Natural killer cell treated with Interleukin-12 subunit alpha and Interleukin-12 subunit beta and Interleukin-15 and Interleukin-18, amount 100 ng/mL, for 72 hours (primary cell): ENCODE measurements at regions not wholly inside any gene's neighbourhood (a gene's known extent, or its start where the extent isn't known, plus 50 kb on each side); places are given as distances from the start of the nearest gene placed in this dataset.

ENCODE experiments used
- ATAC-seq, 2 donors: fragments of 150-1000 bp; cut with Tn5 transposase in 1 of 2; sonication (Bioruptor Pico), chemical (Tn5 transposase) in 1 of 2; 2 replicates each; pipeline ENCODE4 v1.10.0; 2021
- DNase-seq: peaks from one replicate; pipeline ENCODE4 v3.0.0; 2022; ENCODE audit warnings: low spot score
- H3K27ac Mint-ChIP-seq, 2 donors: 1 replicate in 1 of 2; 2 replicates in 1 of 2; pipeline ENCODE4 v1.8.0; 2022; ENCODE audit warnings: mixed read lengths in 2 of 2, mild to moderate bottlenecking in 1 of 2, moderate library complexity in 1 of 2
- H3K27me3 Mint-ChIP-seq, 2 donors: 1 replicate in 1 of 2; 2 replicates in 1 of 2; pipeline ENCODE4 v1.8.0; 2022; ENCODE audit warnings: mixed read lengths in 2 of 2
- H3K36me3 Mint-ChIP-seq: one replicate; pipeline ENCODE4 v1.8.0; 2022; ENCODE audit warnings: mixed read lengths
- H3K4me1 Mint-ChIP-seq, 2 donors: 1 replicate in 1 of 2; 2 replicates in 1 of 2; pipeline ENCODE4 v1.8.0; 2022; ENCODE audit warnings: low read depth in 2 of 2, mixed read lengths in 2 of 2, mild to moderate bottlenecking in 1 of 2
- H3K4me3 Mint-ChIP-seq: one replicate; pipeline ENCODE4 v1.8.0; 2022; ENCODE audit warnings: mixed read lengths
- H3K9me3 Mint-ChIP-seq: 2 replicates; pipeline ENCODE4 v1.8.0; 2022; ENCODE audit warnings: mixed read lengths

GRCh38 chr12:90079529-90080210 lies 371.0 kb upstream of the ATP2B1 start:
- ATAC-seq (no peak), DNase-seq (no peak)
- H3K36me3 Mint-ChIP-seq = no peaks in the 10 kb centered on the region
- peaks cover 3 to 5% of the 10 kb centered on the region in 2 donors for H3K4me1 Mint-ChIP-seq
- no peak overlapping the region for H3K27ac Mint-ChIP-seq
- peaks cover 2% of the 10 kb centered on the region for H3K9me3 Mint-ChIP-seq
- H3K4me3 Mint-ChIP-seq = no peak overlapping the region
- H3K27me3 Mint-ChIP-seq = peaks cover 9 to 14% of the 10 kb centered on the region in 2 donors

- Mint-ChIP-seq H3K36me3 (peaks cover 2% of the 10 kb centered on the region), H3K27me3 (peaks cover 12 to 20% of the 10 kb centered on the region in 2 donors)
Observed at GRCh38 chr12:90078344-90078743, 369.7 kb upstream of the ATP2B1 start.

GRCh38 chr12:90077756-90078155 lies 369.1 kb upstream of the ATP2B1 start:
- no peak for ATAC-seq
- H3K4me3 Mint-ChIP-seq = no peak overlapping the region
- no peak for DNase-seq
- H3K9me3 Mint-ChIP-seq = peaks cover 2% of the 10 kb centered on the region
- peaks cover 4% of the 10 kb centered on the region for H3K36me3 Mint-ChIP-seq
- no peak overlapping the region for H3K27ac Mint-ChIP-seq
- H3K4me1 Mint-ChIP-seq = peaks cover 3 to 5% of the 10 kb centered on the region in 2 donors
- H3K27me3 Mint-ChIP-seq = peaks cover 14 to 26% of the 10 kb centered on the region in 2 donors

More at GRCh38 chr12:90078344-90078743, 369.7 kb upstream of the ATP2B1 start:
- peaks cover 2% of the 10 kb centered on the region for H3K9me3 Mint-ChIP-seq
- peaks cover 3 to 5% of the 10 kb centered on the region in 2 donors for H3K4me1 Mint-ChIP-seq
- no peak overlapping the region for H3K27ac Mint-ChIP-seq
- no peak overlapping the region for H3K4me3 Mint-ChIP-seq
- DNase-seq (no peak), ATAC-seq (no peak)

- peaks cover 17 to 31% of the 10 kb centered on the region in 2 donors for H3K27me3 Mint-ChIP-seq
- DNase-seq (no peak), ATAC-seq (no peak)
- H3K4me3 Mint-ChIP-seq = no peak overlapping the region
- no peak overlapping the region for H3K27ac Mint-ChIP-seq
- peaks cover 3 to 5% of the 10 kb centered on the region in 2 donors for H3K4me1 Mint-ChIP-seq
- peaks cover 2% of the 10 kb centered on the region for H3K9me3 Mint-ChIP-seq
- peaks cover 4% of the 10 kb centered on the region for H3K36me3 Mint-ChIP-seq
Observed at GRCh38 chr12:90076851-90077319, 368.2 kb upstream of the ATP2B1 start.

GRCh38 chr12:90075685-90076084 lies 367.0 kb upstream of the ATP2B1 start:
- peaks cover 5% of the 10 kb centered on the region for H3K36me3 Mint-ChIP-seq
- no peak for DNase-seq
- H3K27ac Mint-ChIP-seq = no peak overlapping the region
- H3K9me3 Mint-ChIP-seq = peaks cover 3% of the 10 kb centered on the region
- peaks cover 3 to 5% of the 10 kb centered on the region in 2 donors for H3K4me1 Mint-ChIP-seq
- ATAC-seq = no peak
- peaks cover 22 to 35% of the 10 kb centered on the region in 2 donors for H3K27me3 Mint-ChIP-seq
- H3K4me3 Mint-ChIP-seq = no peak overlapping the region

GRCh38 chr12:90074086-90074485 lies 365.4 kb upstream of the ATP2B1 start:
- ATAC-seq = no peak
- peaks cover 24 to 42% of the 10 kb centered on the region in 2 donors for H3K27me3 Mint-ChIP-seq

GRCh38 chr12:90071996-90072395 lies 363.4 kb upstream of the ATP2B1 start:
- peaks cover 21 to 47% of the 10 kb centered on the region in 2 donors for H3K27me3 Mint-ChIP-seq
- H3K4me3 Mint-ChIP-seq = no peak overlapping the region
- ATAC-seq (no peak), DNase-seq (no peak)
- H3K36me3 Mint-ChIP-seq = peaks cover 8% of the 10 kb centered on the region
- H3K9me3 Mint-ChIP-seq = peaks cover 5% of the 10 kb centered on the region
- H3K27ac Mint-ChIP-seq = no peak overlapping the region
- peaks cover 3% of the 10 kb centered on the region in 2 donors for H3K4me1 Mint-ChIP-seq

More at GRCh38 chr12:90074086-90074485, 365.4 kb upstream of the ATP2B1 start:
- Mint-ChIP-seq H3K4me1 (peaks cover 3 to 5% of the 10 kb centered on the region in 2 donors), H3K36me3 (peaks cover 8% of the 10 kb centered on the region), H3K9me3 (peaks cover 5% of the 10 kb centered on the region), H3K4me3 (no peak overlapping the region), H3K27ac (no peak overlapping the region)
- DNase-seq = no peak

- ATAC-seq (no peak), DNase-seq (no peak)
- H3K36me3 Mint-ChIP-seq = peaks cover 8% of the 10 kb centered on the region
- H3K4me1 Mint-ChIP-seq = peaks cover 0 to 5% of the 10 kb centered on the region in 2 donors
- no peak overlapping the region for H3K27ac Mint-ChIP-seq
- peaks cover 18 to 43% of the 10 kb centered on the region in 2 donors for H3K27me3 Mint-ChIP-seq
- H3K4me3 Mint-ChIP-seq = no peak overlapping the region
- peaks cover 3% of the 10 kb centered on the region for H3K9me3 Mint-ChIP-seq
Observed at GRCh38 chr12:90069711-90070110, 361.1 kb upstream of the ATP2B1 start.

- peaks cover 3% of the 10 kb centered on the region for H3K9me3 Mint-ChIP-seq
- peaks cover 4% of the 10 kb centered on the region for H3K36me3 Mint-ChIP-seq
- ATAC-seq = no peak
Observed at GRCh38 chr12:90067791-90068190, 359.2 kb upstream of the ATP2B1 start.

GRCh38 chr12:90064852-90065801 lies 356.5 kb upstream of the ATP2B1 start:
- no peak overlapping the region for H3K4me3 Mint-ChIP-seq
- H3K27me3 Mint-ChIP-seq = peaks cover 0 to 8% of the 10 kb centered on the region in 2 donors
- H3K9me3 Mint-ChIP-seq = no peaks in the 10 kb centered on the region
- no peaks in the 10 kb centered on the region for H3K36me3 Mint-ChIP-seq
- H3K27ac Mint-ChIP-seq = no peak overlapping the region
- ATAC-seq (peak in 1 of 2 donors; percentile 49), DNase-seq (no peak)
- H3K4me1 Mint-ChIP-seq = peaks cover 0 to 5% of the 10 kb centered on the region in 2 donors

More at GRCh38 chr12:90067791-90068190, 359.2 kb upstream of the ATP2B1 start:
- H3K4me1 Mint-ChIP-seq = peaks cover 0 to 5% of the 10 kb centered on the region in 2 donors
- DNase-seq = no peak
- no peak overlapping the region for H3K27ac Mint-ChIP-seq
- no peak overlapping the region for H3K4me3 Mint-ChIP-seq
- H3K27me3 Mint-ChIP-seq = peaks cover 14 to 31% of the 10 kb centered on the region in 2 donors

- H3K4me3 Mint-ChIP-seq = no peak overlapping the region
- H3K4me1 Mint-ChIP-seq = peaks cover 0 to 5% of the 10 kb centered on the region in 2 donors
- no peak for ATAC-seq
- no peak overlapping the region for H3K27ac Mint-ChIP-seq
- DNase-seq = no peak
- H3K27me3 Mint-ChIP-seq = peaks cover 0 to 7% of the 10 kb centered on the region in 2 donors
- no peaks in the 10 kb centered on the region for H3K9me3 Mint-ChIP-seq
- H3K36me3 Mint-ChIP-seq = no peaks in the 10 kb centered on the region
Observed at GRCh38 chr12:90062799-90063198, 354.2 kb upstream of the ATP2B1 start.

- Mint-ChIP-seq H3K4me3 (no peak overlapping the region), H3K9me3 (no peaks in the 10 kb centered on the region), H3K4me1 (peaks cover 0 to 5% of the 10 kb centered on the region in 2 donors), H3K36me3 (no peaks in the 10 kb centered on the region), H3K27me3 (peaks cover 0 to under 1% of the 10 kb centered on the region in 2 donors), H3K27ac (no peak overlapping the region)
- ATAC-seq (no peak), DNase-seq (no peak)
Observed at GRCh38 chr12:90061809-90062208, 353.2 kb upstream of the ATP2B1 start.

GRCh38 chr12:90060031-90060430 lies 351.4 kb upstream of the ATP2B1 start:
- Mint-ChIP-seq H3K27ac (no peak overlapping the region), H3K9me3 (no peaks in the 10 kb centered on the region), H3K27me3 (peaks cover 3 to 11% of the 10 kb centered on the region in 2 donors), H3K4me1 (no peaks in the 10 kb centered on the region), H3K36me3 (no peaks in the 10 kb centered on the region), H3K4me3 (no peak overlapping the region)
- ATAC-seq = no peak
- DNase-seq = no peak
